Astrocyte (in vitro differentiated cells and primary cell): ENCODE measurements at regions not wholly inside any gene's neighbourhood (a gene's known extent, or its start where the extent isn't known, plus 50 kb on each side); places are given as distances from the start of the nearest gene placed in this dataset.
A peak's percentile ranks its signal among the peaks of the same experiment; 100 is the strongest.
"Not testable (repeated sequence)": the region's sequence is repeated elsewhere in the genome, so short reads cannot be mapped to it uniquely, and the experiment has no call there.

Experiments
- DNase-seq: peaks from one replicate; pipeline ENCODE4 v3.0.0-alpha.2; 2010; ENCODE audit warnings: low read depth
- FAIRE-seq: peaks from 2 replicates; lab custom pipeline; 2011; peaks lifted over from hg19 to GRCh38; lab: Jason Lieb, UNC
- H2AFZ ChIP-seq: 2 replicates; pipeline ENCODE4 v1.6.0; 2012; ENCODE audit warnings: low read depth, low read length, inconsistent platforms
- H3K27ac ChIP-seq: 2 replicates; pipeline ENCODE4 v1.5.1; 2011; ENCODE audit warnings: low read depth, low read length, inconsistent platforms
- H3K27me3 ChIP-seq: 2 replicates; pipeline ENCODE4 v1.6.0; 2011; ENCODE audit warnings: low read length, inconsistent platforms; ENCODE audit not compliant: insufficient read depth
- H3K36me3 ChIP-seq: 2 replicates; pipeline ENCODE4 v1.5.1; 2011; ENCODE audit warnings: low read length, inconsistent platforms; ENCODE audit not compliant: insufficient read depth
- H3K4me1 ChIP-seq: 2 replicates; pipeline ENCODE4 v1.5.1; 2011; ENCODE audit warnings: low read length, inconsistent platforms; ENCODE audit not compliant: insufficient read depth
- H3K4me2 ChIP-seq: 2 replicates; pipeline ENCODE4 v1.6.0; 2012; ENCODE audit warnings: low read length, inconsistent platforms
- H3K4me3 ChIP-seq: 2 replicates; pipeline ENCODE4 v1.5.1; 2011; ENCODE audit warnings: low read depth, mild to moderate bottlenecking, low read length, inconsistent platforms; ENCODE audit not compliant: insufficient read depth
- H3K79me2 ChIP-seq: 2 replicates; pipeline ENCODE4 v1.6.0; 2012; ENCODE audit warnings: mild to moderate bottlenecking, low read length, inconsistent platforms; ENCODE audit not compliant: insufficient read depth
- H3K9ac ChIP-seq: 2 replicates; pipeline ENCODE4 v1.6.0; 2012; ENCODE audit warnings: mild to moderate bottlenecking, low read length, inconsistent platforms
- H3K9me3 ChIP-seq: 2 replicates; pipeline ENCODE4 v1.5.1; 2012; ENCODE audit warnings: low read depth, mild to moderate bottlenecking, low read length, inconsistent platforms; ENCODE audit not compliant: insufficient read depth
- H4K20me1 ChIP-seq: 2 replicates; pipeline ENCODE4 v1.6.0; 2012; ENCODE audit warnings: low read length, inconsistent platforms; ENCODE audit not compliant: insufficient read depth
- H3K27ac Mint-ChIP-seq: one replicate; pipeline ENCODE4 v1.8.0; 2021; ENCODE audit warnings: mild to moderate bottlenecking, mixed read lengths; ENCODE audit not compliant: unreplicated experiment
- H3K27me3 Mint-ChIP-seq: one replicate; pipeline ENCODE4 v1.8.0; 2021; ENCODE audit warnings: low read depth, mixed read lengths; ENCODE audit not compliant: unreplicated experiment
- H3K36me3 Mint-ChIP-seq: one replicate; pipeline ENCODE4 v1.8.0; 2021; ENCODE audit warnings: low read depth, mixed read lengths; ENCODE audit not compliant: unreplicated experiment
- H3K4me1 Mint-ChIP-seq: one replicate; pipeline ENCODE4 v1.8.0; 2021; ENCODE audit warnings: low read depth, mixed read lengths; ENCODE audit not compliant: unreplicated experiment
- H3K4me3 Mint-ChIP-seq: one replicate; pipeline ENCODE4 v1.8.0; 2021; ENCODE audit warnings: mild to moderate bottlenecking, moderate library complexity, mixed read lengths; ENCODE audit not compliant: unreplicated experiment
- H3K9me3 Mint-ChIP-seq: one replicate; pipeline ENCODE4 v1.8.0; 2021; ENCODE audit warnings: mild to moderate bottlenecking, mixed read lengths; ENCODE audit not compliant: unreplicated experiment
- EZH2 ChIP-seq: IDR thresholded peaks from 2 replicates; pipeline ENCODE4 v1.6.1; 2012; ENCODE audit warnings: mild to moderate bottlenecking, low read length, inconsistent platforms; ENCODE audit not compliant: insufficient read depth
- TF ChIP-seq, protein P1 (sequence below): IDR thresholded peaks from 2 replicates; pipeline ENCODE4 v1.5.1; 2011; ENCODE audit warnings: low read depth, mild to moderate bottlenecking, inconsistent platforms, low read length, moderate library complexity; ENCODE audit not compliant: insufficient read depth

DNA sequence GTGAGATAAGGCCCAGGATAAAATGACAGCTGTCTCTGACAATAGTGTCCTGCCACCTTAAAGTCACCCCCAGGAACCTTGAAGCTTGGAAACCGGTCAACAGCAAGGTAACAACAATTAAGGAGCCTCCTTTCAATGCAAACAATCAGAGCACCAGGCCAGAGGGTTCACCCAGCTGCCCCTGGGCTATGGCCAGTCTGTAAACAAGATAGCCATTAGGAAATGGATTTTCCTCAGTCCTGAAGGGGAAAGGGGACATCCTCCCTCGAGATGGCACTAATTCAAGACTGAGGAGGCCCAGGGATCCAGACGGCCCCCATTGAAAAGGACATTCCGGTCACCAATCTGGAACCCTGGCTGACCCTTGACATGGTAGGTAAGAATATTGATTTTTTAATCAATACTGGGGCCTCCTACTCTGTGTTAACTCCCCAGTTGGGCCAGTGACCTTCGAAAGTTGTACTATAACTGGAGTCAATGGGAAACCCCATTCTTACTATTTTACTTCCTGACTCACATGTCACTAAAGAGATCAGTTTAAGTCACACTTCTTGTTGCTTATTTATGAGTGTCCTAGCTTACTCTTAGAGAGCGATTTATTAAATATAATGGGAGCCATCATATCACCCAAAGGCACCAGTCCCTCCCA, 61.7 kb upstream of the CT45A1 start:
- Mint-ChIP-seq H3K9me3 (no peaks in the 10 kb centered on the region), H3K4me3 (no peak overlapping the region), H3K27me3 (no peaks in the 10 kb centered on the region), H3K27ac (no peak overlapping the region), H3K36me3 (no peaks in the 10 kb centered on the region), H3K4me1 (no peaks in the 10 kb centered on the region)
- DNase-seq, result no peak
- Histone ChIP-seq H3K27me3 (no peaks in the 10 kb centered on the region), H4K20me1 (no peaks in the 10 kb centered on the region), H3K9ac (no peak overlapping the region), H2AFZ (no peak overlapping the region), H3K4me1 (no peaks in the 10 kb centered on the region), H3K79me2 (no peaks in the 10 kb centered on the region), H3K36me3 (no peaks in the 10 kb centered on the region), H3K27ac (no peak overlapping the region), H3K9me3 (no peaks in the 10 kb centered on the region), H3K4me2 (no peak overlapping the region), H3K4me3 (no peak overlapping the region)
- peak; percentile 84 for FAIRE-seq
- no peak for TF ChIP-seq EZH2
- TF ChIP-seq, protein P1, sequence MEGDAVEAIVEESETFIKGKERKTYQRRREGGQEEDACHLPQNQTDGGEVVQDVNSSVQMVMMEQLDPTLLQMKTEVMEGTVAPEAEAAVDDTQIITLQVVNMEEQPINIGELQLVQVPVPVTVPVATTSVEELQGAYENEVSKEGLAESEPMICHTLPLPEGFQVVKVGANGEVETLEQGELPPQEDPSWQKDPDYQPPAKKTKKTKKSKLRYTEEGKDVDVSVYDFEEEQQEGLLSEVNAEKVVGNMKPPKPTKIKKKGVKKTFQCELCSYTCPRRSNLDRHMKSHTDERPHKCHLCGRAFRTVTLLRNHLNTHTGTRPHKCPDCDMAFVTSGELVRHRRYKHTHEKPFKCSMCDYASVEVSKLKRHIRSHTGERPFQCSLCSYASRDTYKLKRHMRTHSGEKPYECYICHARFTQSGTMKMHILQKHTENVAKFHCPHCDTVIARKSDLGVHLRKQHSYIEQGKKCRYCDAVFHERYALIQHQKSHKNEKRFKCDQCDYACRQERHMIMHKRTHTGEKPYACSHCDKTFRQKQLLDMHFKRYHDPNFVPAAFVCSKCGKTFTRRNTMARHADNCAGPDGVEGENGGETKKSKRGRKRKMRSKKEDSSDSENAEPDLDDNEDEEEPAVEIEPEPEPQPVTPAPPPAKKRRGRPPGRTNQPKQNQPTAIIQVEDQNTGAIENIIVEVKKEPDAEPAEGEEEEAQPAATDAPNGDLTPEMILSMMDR, result no peak

DNA sequence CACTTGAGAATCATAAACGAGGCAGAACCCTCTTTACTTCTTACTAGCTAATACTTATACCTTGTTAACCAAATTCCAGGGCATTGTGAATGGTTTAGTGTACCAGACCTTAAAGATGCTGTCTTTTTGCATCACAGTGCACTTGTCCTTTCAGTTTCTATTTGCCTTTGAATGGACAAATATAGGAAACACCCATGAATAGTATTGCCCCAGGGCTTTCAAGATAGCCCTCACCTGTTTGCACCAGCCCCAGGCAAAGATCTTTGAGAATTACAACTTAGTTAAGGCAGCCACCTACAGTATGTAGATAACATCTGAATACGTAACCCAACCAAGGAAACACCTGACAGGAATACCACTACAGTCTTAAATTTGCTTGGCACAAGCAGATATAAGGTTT, 60.8 kb upstream of the CT45A1 start:
- Mint-ChIP-seq H3K4me1 (no peaks in the 10 kb centered on the region), H3K36me3 (no peaks in the 10 kb centered on the region), H3K4me3 (no peak overlapping the region), H3K27me3 (no peaks in the 10 kb centered on the region), H3K27ac (no peak overlapping the region), H3K9me3 (no peaks in the 10 kb centered on the region)
- Histone ChIP-seq H3K9me3 (no peaks in the 10 kb centered on the region), H4K20me1 (no peaks in the 10 kb centered on the region), H3K4me2 (no peak overlapping the region), H3K36me3 (no peaks in the 10 kb centered on the region), H3K4me1 (no peaks in the 10 kb centered on the region), H2AFZ (no peak overlapping the region), H3K27ac (no peak overlapping the region), H3K27me3 (no peaks in the 10 kb centered on the region), H3K9ac (no peak overlapping the region), H3K79me2 (no peaks in the 10 kb centered on the region), H3K4me3 (no peak overlapping the region)
- TF ChIP-seq EZH2, result no peak
- FAIRE-seq (no peak), DNase-seq (no peak)

DNA sequence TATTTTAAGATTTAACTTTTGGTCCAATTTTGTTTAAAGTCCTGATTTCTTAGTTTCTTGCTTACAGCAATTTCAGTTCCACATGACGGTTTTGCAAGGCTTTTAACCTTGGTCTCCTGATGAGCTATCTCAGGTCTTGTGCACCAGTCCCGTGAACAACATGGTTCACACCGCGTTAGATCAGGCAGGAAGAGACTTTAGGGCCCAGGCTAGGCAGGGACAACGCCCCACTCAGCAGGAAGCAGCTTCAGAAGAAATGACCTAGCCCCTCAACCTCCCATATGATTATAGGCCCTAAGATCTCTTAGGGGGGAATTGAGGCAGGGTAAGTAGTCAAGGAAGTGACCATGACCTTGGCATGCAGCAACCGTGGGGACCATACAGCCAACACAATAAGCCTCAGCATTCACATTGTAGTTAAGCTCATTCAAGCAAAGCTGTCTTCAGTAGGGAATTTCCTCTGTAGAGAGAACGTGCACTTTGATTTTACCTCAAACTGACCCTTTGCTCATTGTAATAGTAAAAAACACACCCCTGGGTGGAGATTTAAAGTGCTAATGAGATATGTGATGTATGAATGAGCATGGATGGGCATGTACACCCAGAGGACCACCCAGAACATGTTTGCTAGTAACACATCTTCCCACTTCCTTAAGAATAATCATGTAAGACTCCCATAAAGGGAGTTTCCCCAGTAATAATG, 55.3 kb upstream of the CT45A1 start:
- not testable (repeated sequence) for H3K4me2 ChIP-seq, H3K36me3 ChIP-seq, H3K27me3 Mint-ChIP-seq, H3K9me3 Mint-ChIP-seq, H3K4me3 ChIP-seq, H3K27ac ChIP-seq, H3K9me3 ChIP-seq, H3K4me1 ChIP-seq, H3K4me3 Mint-ChIP-seq, DNase-seq, H3K79me2 ChIP-seq, H3K27ac Mint-ChIP-seq, H3K27me3 ChIP-seq, H3K36me3 Mint-ChIP-seq, H4K20me1 ChIP-seq, H3K9ac ChIP-seq, H2AFZ ChIP-seq, H3K4me1 Mint-ChIP-seq
- FAIRE-seq, result peak; percentile 92
